SK-N-SH (cell line): ENCODE measurements at regions not wholly inside any gene's neighbourhood (a gene's known extent, or its start where the extent isn't known, plus 50 kb on each side); places are given as distances from the start of the nearest gene placed in this dataset.

ENCODE experiments used
- EZH2phosphoT487 ChIP-seq: fragments of 200-600 bp; sonication (generic); IDR thresholded peaks from 2 replicates; pipeline ENCODE4 v1.6.1; 2017; ENCODE audit warnings: low read depth, mixed run types, mild to moderate bottlenecking, antibody characterized with exemption, moderate library complexity, borderline replicate concordance
- TCF12 ChIP-seq: IDR thresholded peaks from 2 replicates; pipeline ENCODE4 v1.4.0; 2012

DNA sequence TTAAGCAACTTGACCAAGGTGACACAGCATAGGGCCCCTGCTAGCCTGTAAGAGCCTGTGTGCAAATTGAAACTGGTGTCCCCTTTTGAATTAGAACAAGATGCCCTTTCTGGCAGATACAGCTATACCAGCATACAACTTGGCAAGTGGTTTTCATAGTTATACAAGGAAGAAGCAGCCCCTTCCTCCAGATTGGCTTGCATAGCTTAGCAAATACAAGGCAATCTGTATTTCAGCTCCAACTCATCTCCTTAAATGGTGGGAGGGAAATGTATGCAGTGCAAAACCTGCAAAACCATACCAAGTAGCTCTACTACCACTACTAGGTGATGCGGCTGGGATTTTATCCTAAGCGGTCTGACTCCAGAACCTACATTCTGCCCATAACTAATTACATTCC lies 427.1 kb downstream of the HAPSTR1 start:
- TF ChIP-seq TCF12 (no peak), EZH2phosphoT487 (no peak)
